ENCODE measurements at regions not wholly inside any gene's neighbourhood (a gene's known extent, or its start where the extent isn't known, plus 50 kb on each side); places are given as distances from the start of the nearest gene placed in this dataset.

- Histone ChIP-seq H3K4me1 (ENCODE audit: control insufficient read depth in 3 of 3, insufficient read depth in 2 of 3, low read depth in 1 of 3, low read length in 2 of 3) (no peaks in the 10 kb centered on the region), H3K27me3 (ENCODE audit: control insufficient read depth in 3 of 3, insufficient read depth in 3 of 3, low read length in 3 of 3) (no peaks in the 10 kb centered on the region), H3K4me3 (ENCODE audit: low read depth in 1 of 3, low read length in 3 of 3) (no peak overlapping the region), H3K36me3 (ENCODE audit: control insufficient read depth in 3 of 3, insufficient read depth in 2 of 3, low read depth in 1 of 3, low read length in 3 of 3) (no peaks in the 10 kb centered on the region), H3K27ac (ENCODE audit: low read depth in 1 of 3, low read length in 2 of 3) (no peak overlapping the region), H3K9me3 (ENCODE audit: control insufficient read depth in 2 of 2, insufficient read depth in 1 of 2, low read depth in 1 of 2, low read length in 1 of 2) (no peaks in the 10 kb centered on the region)
- FAIRE-seq (no peak), DNase-seq (no peak)
- WGBS, 3 donors, result 85 to 90% (median 88%) methylated on average over 1 of the region's 1 CpG
Observed at GRCh38 chr4:144363890-144364289, 223.4 kb upstream of the GYPA start.

DNA sequence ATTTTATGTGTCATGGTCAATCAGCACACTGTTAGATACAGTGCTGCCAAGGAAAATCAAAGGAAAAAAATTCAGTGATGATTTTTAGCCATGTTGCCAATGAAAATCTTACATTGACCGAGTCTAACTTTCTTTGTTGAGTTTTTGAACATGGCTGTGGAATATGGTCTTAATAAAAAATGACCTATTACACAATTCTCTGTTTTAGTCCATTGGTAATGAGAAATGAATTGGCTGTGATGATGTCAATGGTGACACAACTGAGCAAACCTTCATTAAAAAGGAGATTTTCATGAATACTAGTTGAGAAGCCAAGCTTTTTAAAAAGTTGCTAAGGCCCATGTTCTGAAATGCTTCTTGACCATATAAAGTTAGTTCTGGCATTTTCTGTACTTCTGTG, 225.9 kb upstream of the GYPA start:
- 67 to 83% (median 74%) methylated on average over 1 of the region's 1 CpG for WGBS, 3 donors
- Histone ChIP-seq H3K27me3 (ENCODE audit: control insufficient read depth in 3 of 3, insufficient read depth in 3 of 3, low read length in 3 of 3) (no peaks in the 10 kb centered on the region), H3K4me3 (ENCODE audit: low read depth in 1 of 3, low read length in 3 of 3) (no peak overlapping the region), H3K4me1 (ENCODE audit: control insufficient read depth in 3 of 3, insufficient read depth in 2 of 3, low read depth in 1 of 3, low read length in 2 of 3) (no peaks in the 10 kb centered on the region), H3K27ac (ENCODE audit: low read depth in 1 of 3, low read length in 2 of 3) (no peak overlapping the region), H3K9me3 (ENCODE audit: control insufficient read depth in 2 of 2, insufficient read depth in 1 of 2, low read depth in 1 of 2, low read length in 1 of 2) (no peaks in the 10 kb centered on the region), H3K36me3 (ENCODE audit: control insufficient read depth in 3 of 3, insufficient read depth in 2 of 3, low read depth in 1 of 3, low read length in 3 of 3) (no peaks in the 10 kb centered on the region)
- DNase-seq, result no peak
- no peak for FAIRE-seq

DNA sequence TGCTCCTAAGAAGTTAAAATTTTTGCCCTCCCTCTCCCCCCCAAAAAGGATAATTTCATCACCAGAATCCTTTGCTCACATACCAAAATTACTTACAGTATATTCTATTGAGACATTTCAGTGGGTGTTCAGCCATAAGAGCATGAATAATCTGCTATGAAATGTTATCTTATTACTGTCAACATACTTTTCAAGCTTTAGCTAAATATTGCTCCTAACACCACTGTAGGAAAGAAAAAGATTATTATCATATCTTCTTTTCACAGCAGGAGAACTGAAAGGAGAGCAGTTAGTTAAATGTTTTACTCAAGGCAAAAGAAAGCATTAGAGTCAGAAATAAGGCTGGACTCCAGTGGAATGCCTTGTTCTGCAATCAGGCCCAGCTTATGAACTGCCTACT, 231.0 kb upstream of the GYPA start:
- no peaks in the 10 kb centered on the region for H3K36me3 ChIP-seq (ENCODE audit: control insufficient read depth in 3 of 3, insufficient read depth in 2 of 3, low read depth in 1 of 3, low read length in 3 of 3)
- FAIRE-seq, result no peak

GRCh38 chr4:144374065-144374464, 233.5 kb upstream of the GYPA start:
- Histone ChIP-seq H3K4me1 (ENCODE audit: control insufficient read depth in 3 of 3, insufficient read depth in 2 of 3, low read depth in 1 of 3, low read length in 2 of 3) (no peaks in the 10 kb centered on the region), H3K27me3 (ENCODE audit: control insufficient read depth in 3 of 3, insufficient read depth in 3 of 3, low read length in 3 of 3) (no peaks in the 10 kb centered on the region), H3K36me3 (ENCODE audit: control insufficient read depth in 3 of 3, insufficient read depth in 2 of 3, low read depth in 1 of 3, low read length in 3 of 3) (no peaks in the 10 kb centered on the region), H3K9me3 (ENCODE audit: control insufficient read depth in 2 of 2, insufficient read depth in 1 of 2, low read depth in 1 of 2, low read length in 1 of 2) (no peaks in the 10 kb centered on the region), H3K27ac (ENCODE audit: low read depth in 1 of 3, low read length in 2 of 3) (no peak overlapping the region), H3K4me3 (ENCODE audit: low read depth in 1 of 3, low read length in 3 of 3) (no peak overlapping the region)
- no peak for FAIRE-seq
- WGBS, 3 donors, result 15 to 48% (median 28%) methylated on average over 5 of the region's 5 CpGs
- no peak for DNase-seq

More for the DNA sequence above, 231.0 kb upstream of the GYPA start:
- Histone ChIP-seq H3K9me3 (ENCODE audit: control insufficient read depth in 2 of 2, insufficient read depth in 1 of 2, low read depth in 1 of 2, low read length in 1 of 2) (no peaks in the 10 kb centered on the region), H3K27me3 (ENCODE audit: control insufficient read depth in 3 of 3, insufficient read depth in 3 of 3, low read length in 3 of 3) (no peaks in the 10 kb centered on the region), H3K27ac (ENCODE audit: low read depth in 1 of 3, low read length in 2 of 3) (no peak overlapping the region), H3K4me3 (ENCODE audit: low read depth in 1 of 3, low read length in 3 of 3) (no peak overlapping the region), H3K4me1 (ENCODE audit: control insufficient read depth in 3 of 3, insufficient read depth in 2 of 3, low read depth in 1 of 3, low read length in 2 of 3) (no peaks in the 10 kb centered on the region)
- no peak for DNase-seq

- Histone ChIP-seq H3K9me3 (ENCODE audit: control insufficient read depth in 2 of 2, insufficient read depth in 1 of 2, low read depth in 1 of 2, low read length in 1 of 2) (no peaks in the 10 kb centered on the region), H3K27ac (ENCODE audit: low read depth in 1 of 3, low read length in 2 of 3) (no peak overlapping the region), H3K4me1 (ENCODE audit: control insufficient read depth in 3 of 3, insufficient read depth in 2 of 3, low read depth in 1 of 3, low read length in 2 of 3) (no peaks in the 10 kb centered on the region), H3K4me3 (ENCODE audit: low read depth in 1 of 3, low read length in 3 of 3) (no peak overlapping the region), H3K27me3 (ENCODE audit: control insufficient read depth in 3 of 3, insufficient read depth in 3 of 3, low read length in 3 of 3) (no peaks in the 10 kb centered on the region), H3K36me3 (ENCODE audit: control insufficient read depth in 3 of 3, insufficient read depth in 2 of 3, low read depth in 1 of 3, low read length in 3 of 3) (no peaks in the 10 kb centered on the region)
- no peak for FAIRE-seq
- WGBS, 3 donors, result 56 to 61% (median 57%) methylated on average over 2 of the region's 2 CpGs
- no peak for DNase-seq
Observed at GRCh38 chr4:144376866-144377265, 236.3 kb upstream of the GYPA start.

DNA sequence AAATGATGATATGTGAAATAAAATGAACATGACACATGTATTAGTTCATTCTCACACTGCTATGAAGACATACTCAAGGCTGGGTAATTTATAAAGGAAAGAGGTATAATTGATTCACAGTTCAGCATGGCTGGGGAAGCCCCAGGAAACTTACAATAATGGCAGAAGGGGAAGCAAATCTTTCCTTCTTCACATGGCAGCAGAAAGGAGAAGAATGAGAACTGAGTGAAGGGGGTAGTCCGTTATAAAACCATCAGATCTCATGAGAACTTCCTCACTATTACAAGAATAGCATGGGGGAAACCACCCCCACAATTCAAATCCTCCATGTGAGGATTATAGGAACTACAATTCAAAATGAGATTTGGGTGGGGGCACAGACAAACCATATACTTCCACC, 243.9 kb upstream of the GYPA start:
- DNase-seq (no peak), FAIRE-seq (no peak)
- H3K27ac ChIP-seq (ENCODE audit: low read depth in 1 of 3, low read length in 2 of 3), result no peak overlapping the region
- no peak overlapping the region for H3K4me3 ChIP-seq (ENCODE audit: low read depth in 1 of 3, low read length in 3 of 3)
- H3K4me1 ChIP-seq (ENCODE audit: control insufficient read depth in 3 of 3, insufficient read depth in 2 of 3, low read depth in 1 of 3, low read length in 2 of 3), result no peaks in the 10 kb centered on the region
- peaks cover 0 to 26% of the 10 kb centered on the region in 2 donors for H3K9me3 ChIP-seq (ENCODE audit: control insufficient read depth in 2 of 2, insufficient read depth in 1 of 2, low read depth in 1 of 2, low read length in 1 of 2)
- no peaks in the 10 kb centered on the region for H3K27me3 ChIP-seq (ENCODE audit: control insufficient read depth in 3 of 3, insufficient read depth in 3 of 3, low read length in 3 of 3)
- no peaks in the 10 kb centered on the region for H3K36me3 ChIP-seq (ENCODE audit: control insufficient read depth in 3 of 3, insufficient read depth in 2 of 3, low read depth in 1 of 3, low read length in 3 of 3)
- 52 to 63% (median 57%) methylated on average over 1 of the region's 1 CpG for WGBS, 3 donors

GRCh38 chr4:144399927-144400326, 246.0 kb upstream of the HHIP start:
- no peaks in the 10 kb centered on the region for H3K36me3 ChIP-seq (ENCODE audit: control insufficient read depth in 3 of 3, insufficient read depth in 2 of 3, low read depth in 1 of 3, low read length in 3 of 3)
- no peak for DNase-seq
- no peaks in the 10 kb centered on the region for H3K9me3 ChIP-seq (ENCODE audit: control insufficient read depth in 2 of 2, insufficient read depth in 1 of 2, low read depth in 1 of 2, low read length in 1 of 2)
- no peak overlapping the region for H3K27ac ChIP-seq (ENCODE audit: low read depth in 1 of 3, low read length in 2 of 3)
- FAIRE-seq, result no peak
- no peak overlapping the region for H3K4me3 ChIP-seq (ENCODE audit: low read depth in 1 of 3, low read length in 3 of 3)
- WGBS, 3 donors, result 57 to 61% (median 57%) methylated on average over 2 of the region's 2 CpGs
- H3K4me1 ChIP-seq (ENCODE audit: control insufficient read depth in 3 of 3, insufficient read depth in 2 of 3, low read depth in 1 of 3, low read length in 2 of 3), result no peaks in the 10 kb centered on the region
- H3K27me3 ChIP-seq (ENCODE audit: control insufficient read depth in 3 of 3, insufficient read depth in 3 of 3, low read length in 3 of 3), result no peaks in the 10 kb centered on the region

DNA sequence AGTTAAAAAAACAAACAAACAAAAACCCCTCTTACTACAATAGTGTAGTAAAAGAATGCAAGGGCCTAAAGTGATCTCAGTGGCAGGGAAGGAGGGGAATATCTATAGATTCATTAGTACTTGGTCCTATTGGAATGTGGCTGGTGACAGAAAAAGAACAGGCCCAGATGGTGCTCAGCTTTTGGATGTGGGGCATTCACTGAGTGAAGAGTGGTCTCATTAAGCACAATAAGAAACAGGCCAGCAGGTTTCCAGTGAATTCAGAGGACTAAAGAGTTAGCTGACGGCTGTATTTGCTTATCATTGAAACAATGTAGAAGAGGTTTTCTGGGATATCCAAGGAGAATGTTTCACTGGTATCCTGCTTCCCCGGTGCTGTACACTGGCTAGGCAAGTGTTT, 243.8 kb upstream of the HHIP start:
- Histone ChIP-seq H3K4me1 (ENCODE audit: control insufficient read depth in 3 of 3, insufficient read depth in 2 of 3, low read depth in 1 of 3, low read length in 2 of 3) (no peaks in the 10 kb centered on the region), H3K27ac (ENCODE audit: low read depth in 1 of 3, low read length in 2 of 3) (no peak overlapping the region), H3K36me3 (ENCODE audit: control insufficient read depth in 3 of 3, insufficient read depth in 2 of 3, low read depth in 1 of 3, low read length in 3 of 3) (no peaks in the 10 kb centered on the region), H3K27me3 (ENCODE audit: control insufficient read depth in 3 of 3, insufficient read depth in 3 of 3, low read length in 3 of 3) (no peaks in the 10 kb centered on the region), H3K9me3 (ENCODE audit: control insufficient read depth in 2 of 2, insufficient read depth in 1 of 2, low read depth in 1 of 2, low read length in 1 of 2) (no peaks in the 10 kb centered on the region), H3K4me3 (ENCODE audit: low read depth in 1 of 3, low read length in 3 of 3) (no peak overlapping the region)
- 43 to 78% (median 70%) methylated on average over 2 of the region's 2 CpGs for WGBS, 3 donors
- DNase-seq (no peak), FAIRE-seq (no peak)

GRCh38 chr4:144402999-144403398, 243.0 kb upstream of the HHIP start:
- Histone ChIP-seq H3K4me3 (ENCODE audit: low read depth in 1 of 3, low read length in 3 of 3) (no peak overlapping the region), H3K4me1 (ENCODE audit: control insufficient read depth in 3 of 3, insufficient read depth in 2 of 3, low read depth in 1 of 3, low read length in 2 of 3) (no peaks in the 10 kb centered on the region), H3K27me3 (ENCODE audit: control insufficient read depth in 3 of 3, insufficient read depth in 3 of 3, low read length in 3 of 3) (no peaks in the 10 kb centered on the region), H3K9me3 (ENCODE audit: control insufficient read depth in 2 of 2, insufficient read depth in 1 of 2, low read depth in 1 of 2, low read length in 1 of 2) (no peaks in the 10 kb centered on the region), H3K27ac (ENCODE audit: low read depth in 1 of 3, low read length in 2 of 3) (no peak overlapping the region), H3K36me3 (ENCODE audit: control insufficient read depth in 3 of 3, insufficient read depth in 2 of 3, low read depth in 1 of 3, low read length in 3 of 3) (no peaks in the 10 kb centered on the region)
- no peak for DNase-seq
- 65 to 76% (median 74%) methylated on average over 1 of the region's 1 CpG for WGBS, 3 donors
- FAIRE-seq, result no peak
